CD14-positive monocyte (primary cell): ENCODE measurements at regions not wholly inside any gene's neighbourhood (a gene's known extent, or its start where the extent isn't known, plus 50 kb on each side); places are given as distances from the start of the nearest gene placed in this dataset.

Source experiments
- DNase-seq, 3 donors: peaks; one replicate each; pipeline ENCODE4 v3.0.0-alpha.2; 2011 to 2022
- H2AFZ ChIP-seq: 2 replicates; pipeline ENCODE4 v1.6.0; 2012; ENCODE audit warnings: mild to moderate bottlenecking, low read depth, low read length, inconsistent platforms; ENCODE audit not compliant: insufficient read depth, poor library complexity, severe bottlenecking
- H3K27ac ChIP-seq, 2 donors: 1 replicate in 1 of 2; 2 replicates in 1 of 2; pipeline ENCODE4 v1.5.1; 2012 to 2013; ENCODE audit warnings: low read length in 2 of 2, control low read depth in 1 of 2, inconsistent platforms in 1 of 2, low read depth in 1 of 2, mild to moderate bottlenecking in 1 of 2
- H3K27me3 ChIP-seq, 2 donors: one replicate each; pipeline versions ENCODE4 v1.6.0 to v1.6.1; 2011 to 2013; ENCODE audit warnings: low read length in 2 of 2; ENCODE audit not compliant: control insufficient read depth in 2 of 2, insufficient read depth in 2 of 2
- H3K36me3 ChIP-seq, 2 donors: replicated peaks in 1 of 2; 1 replicate in 1 of 2; 2 replicates in 1 of 2; pipeline versions ENCODE4 v1.5.1 to v1.6.1; 2012 to 2013; ENCODE audit warnings: low read length in 2 of 2, control low read depth in 1 of 2, inconsistent platforms in 1 of 2, mild to moderate bottlenecking in 1 of 2; ENCODE audit not compliant: insufficient read depth in 2 of 2, control insufficient read depth in 1 of 2
- H3K4me1 ChIP-seq, 2 donors: 1 replicate in 1 of 2; 2 replicates in 1 of 2; pipeline versions ENCODE4 v1.5.1 to v1.6.1; 2012 to 2013; ENCODE audit warnings: low read length in 2 of 2, control low read depth in 1 of 2, inconsistent platforms in 1 of 2, mild to moderate bottlenecking in 1 of 2, moderate library complexity in 1 of 2; ENCODE audit not compliant: insufficient read depth in 2 of 2, control insufficient read depth in 1 of 2
- H3K4me2 ChIP-seq: replicated peaks from 2 replicates; pipeline ENCODE3; 2012; ENCODE audit warnings: low read length, moderate library complexity, mild to moderate bottlenecking; ENCODE audit not compliant: poor library complexity, severe bottlenecking; ENCODE audit errors: extremely low read depth
- H3K4me3 ChIP-seq, 3 experiments: fragments of 200-600 bp in 1 of 3; sonication (generic) in 1 of 3; replicated peaks in 1 of 3; 1 replicate in 2 of 3; 2 replicates in 1 of 3; pipeline ENCODE4 v1.5.1; 2011 to 2013; ENCODE audit warnings: low read length in 3 of 3, mild to moderate bottlenecking in 3 of 3, control low read depth in 2 of 3, low read depth in 2 of 3, inconsistent platforms in 1 of 3, moderate library complexity in 1 of 3
- H3K79me2 ChIP-seq: 2 replicates; pipeline ENCODE4 v1.6.0; 2012; ENCODE audit warnings: mild to moderate bottlenecking, control low read depth, inconsistent platforms, low read length, moderate library complexity; ENCODE audit not compliant: insufficient read depth
- H3K9ac ChIP-seq: 2 replicates; pipeline ENCODE4 v1.6.0; 2017; ENCODE audit warnings: low read length, mild to moderate bottlenecking; ENCODE audit not compliant: insufficient read depth, poor library complexity, severe bottlenecking
- H3K9me3 ChIP-seq, 2 donors: replicated peaks in 1 of 2; 1 replicate in 1 of 2; 2 replicates in 1 of 2; pipeline versions ENCODE4 v1.5.1 to v1.6.1; 2012 to 2013; ENCODE audit warnings: low read length in 2 of 2, control low read depth in 1 of 2; ENCODE audit not compliant: control insufficient read depth in 1 of 2, insufficient read depth in 1 of 2
- H4K20me1 ChIP-seq: 2 replicates; pipeline ENCODE4 v1.6.0; 2012; ENCODE audit warnings: mild to moderate bottlenecking, low read length, control low read depth, moderate library complexity; ENCODE audit not compliant: insufficient read depth
- H3K27ac Mint-ChIP-seq, 7 donors: one replicate each; pipeline ENCODE4 v1.8.0; 2020; ENCODE audit warnings: mild to moderate bottlenecking in 7 of 7, mixed read lengths in 7 of 7, moderate library complexity in 6 of 7, inconsistent platforms in 2 of 7
- H3K27me3 Mint-ChIP-seq, 3 donors: one replicate each; pipeline ENCODE4 v1.8.0; 2021 to 2022; ENCODE audit warnings: low read depth in 3 of 3, mild to moderate bottlenecking in 3 of 3, mixed read lengths in 3 of 3, moderate library complexity in 3 of 3, inconsistent platforms in 1 of 3
- H3K36me3 Mint-ChIP-seq, 2 donors: one replicate each; pipeline ENCODE4 v1.8.0; 2020; ENCODE audit warnings: mixed read lengths in 2 of 2, inconsistent platforms in 1 of 2, mild to moderate bottlenecking in 1 of 2
- H3K4me1 Mint-ChIP-seq: one replicate; pipeline ENCODE4 v1.8.0; 2020; ENCODE audit warnings: mild to moderate bottlenecking, mixed read lengths
- H3K4me3 Mint-ChIP-seq, 2 donors: one replicate each; pipeline ENCODE4 v1.8.0; 2020; ENCODE audit warnings: mild to moderate bottlenecking in 2 of 2, mixed read lengths in 2 of 2, moderate library complexity in 1 of 2
- H3K9me3 Mint-ChIP-seq, 7 donors: one replicate each; pipeline ENCODE4 v1.8.0; 2020 to 2022; ENCODE audit warnings: mixed read lengths in 7 of 7, mild to moderate bottlenecking in 6 of 7, moderate library complexity in 6 of 7, inconsistent platforms in 2 of 7
- CTCF ChIP-seq: fragments of 200-600 bp; IDR thresholded peaks from one replicate; pipeline ENCODE4 v1.8.0; 2022; ENCODE audit warnings: antibody characterized with exemption, mild to moderate bottlenecking
- WGBS: methylation state at CpG from one replicate; pipeline ENCODE4 v1.1.5; 2013; ENCODE audit warnings: missing lambda C conversion rate; ENCODE audit not compliant: insufficient coverage; 5-methylcytosine and 5-hydroxymethylcytosine counted together
- intact Hi-C, 2 donors: fragments of 100-400 bp; cut with micrococcal nuclease; formaldehyde crosslinking; loops; one replicate each; pipeline versions ENCODE4 v1.15.0 to v1.15.1; 2023

GRCh38 chr19:30118221-30118620 lies 176.2 kb downstream of the URI1 start:
- H3K4me3 Mint-ChIP-seq = no peak overlapping the region

GRCh38 chr19:30118760-30119159 lies 176.7 kb downstream of the URI1 start:
- Histone ChIP-seq H3K4me2 (no peak overlapping the region), H3K27ac (no peak overlapping the region), H3K4me1 (no peaks in the 10 kb centered on the region), H2AFZ (no peak overlapping the region), H3K27me3 (no peaks in the 10 kb centered on the region), H3K9ac (no peak overlapping the region), H3K79me2 (no peaks in the 10 kb centered on the region), H4K20me1 (no peaks in the 10 kb centered on the region), H3K4me3 (no peak overlapping the region), H3K36me3 (no peaks in the 10 kb centered on the region), H3K9me3 (no peaks in the 10 kb centered on the region)
- H3K27ac Mint-ChIP-seq = no peak overlapping the region
- no peaks in the 10 kb centered on the region for H3K4me1 Mint-ChIP-seq
- no peak for DNase-seq
- intact Hi-C loops = no loop called here
- 91% methylated on average over 12 of the region's 12 CpGs for WGBS
- peaks cover 0 to 5% (median 0%) of the 10 kb centered on the region in 3 donors for H3K27me3 Mint-ChIP-seq
- no peaks in the 10 kb centered on the region for H3K36me3 Mint-ChIP-seq
- TF ChIP-seq CTCF = no peak
- H3K9me3 Mint-ChIP-seq = peaks cover 0 to 4% (median 0%) of the 10 kb centered on the region in 7 donors
- H3K4me3 Mint-ChIP-seq = no peak overlapping the region

More at GRCh38 chr19:30118221-30118620, 176.2 kb downstream of the URI1 start:
- Mint-ChIP-seq H3K27ac (no peak overlapping the region), H3K27me3 (peaks cover 0 to 5% (median 0%) of the 10 kb centered on the region in 3 donors), H3K36me3 (no peaks in the 10 kb centered on the region), H3K4me1 (no peaks in the 10 kb centered on the region), H3K9me3 (peaks cover 0 to 4% (median 0%) of the 10 kb centered on the region in 7 donors)
- no peak overlapping the region for H3K4me3 ChIP-seq
- no peaks in the 10 kb centered on the region for H3K79me2 ChIP-seq
- no peak for DNase-seq
- no peaks in the 10 kb centered on the region for H3K9me3 ChIP-seq
- no peak overlapping the region for H2AFZ ChIP-seq
- H4K20me1 ChIP-seq = no peaks in the 10 kb centered on the region
- H3K27me3 ChIP-seq = no peaks in the 10 kb centered on the region
- no peak overlapping the region for H3K9ac ChIP-seq
- H3K4me2 ChIP-seq = no peak overlapping the region
- TF ChIP-seq CTCF = no peak
- intact Hi-C loops = no loop called here
- H3K4me1 ChIP-seq = no peaks in the 10 kb centered on the region
- 93% methylated on average over 9 of the region's 11 CpGs for WGBS
- H3K36me3 ChIP-seq = no peaks in the 10 kb centered on the region
- no peak overlapping the region for H3K27ac ChIP-seq
